HG02610 (cell line): ENCODE measurements at regions not wholly inside any gene's neighbourhood (a gene's known extent, or its start where the extent isn't known, plus 50 kb on each side); places are given as distances from the start of the nearest gene placed in this dataset.

Experiments used
- ATAC-seq: cut with Tn5 transposase; IDR thresholded peaks from one replicate; pipeline ENCODE4 v1.9.1; 2021; ENCODE audit warnings: mild to moderate bottlenecking, moderate library complexity; ENCODE audit not compliant: unreplicated experiment

DNA sequence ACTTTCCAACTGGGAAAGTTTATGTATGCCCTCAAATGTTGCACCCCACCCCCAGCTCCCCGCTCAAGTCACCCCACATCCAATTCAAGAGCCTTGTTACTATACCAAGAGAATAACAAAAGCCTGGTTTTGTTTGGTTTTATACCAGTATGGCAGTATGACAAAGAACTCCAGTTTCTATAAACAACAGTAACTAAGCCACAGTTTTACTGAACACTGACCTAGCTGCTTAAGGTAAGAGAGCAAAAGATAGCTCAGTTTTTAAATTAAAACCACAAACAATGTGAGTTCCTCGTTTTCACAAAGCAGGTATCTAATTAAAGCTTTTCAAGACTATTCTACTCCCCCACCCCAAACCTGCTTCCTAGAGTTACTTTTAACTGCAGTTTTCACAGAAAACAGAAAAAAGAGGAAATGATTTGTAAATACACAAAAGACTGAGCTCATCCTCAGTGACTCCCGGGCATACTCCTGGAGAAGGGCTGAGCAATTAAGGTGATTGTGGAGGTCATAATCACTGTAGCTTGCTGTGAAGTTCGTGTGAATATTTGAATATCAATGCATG is 59.3 kb upstream of the LHX8 start:
- ATAC-seq = no peak

DNA sequence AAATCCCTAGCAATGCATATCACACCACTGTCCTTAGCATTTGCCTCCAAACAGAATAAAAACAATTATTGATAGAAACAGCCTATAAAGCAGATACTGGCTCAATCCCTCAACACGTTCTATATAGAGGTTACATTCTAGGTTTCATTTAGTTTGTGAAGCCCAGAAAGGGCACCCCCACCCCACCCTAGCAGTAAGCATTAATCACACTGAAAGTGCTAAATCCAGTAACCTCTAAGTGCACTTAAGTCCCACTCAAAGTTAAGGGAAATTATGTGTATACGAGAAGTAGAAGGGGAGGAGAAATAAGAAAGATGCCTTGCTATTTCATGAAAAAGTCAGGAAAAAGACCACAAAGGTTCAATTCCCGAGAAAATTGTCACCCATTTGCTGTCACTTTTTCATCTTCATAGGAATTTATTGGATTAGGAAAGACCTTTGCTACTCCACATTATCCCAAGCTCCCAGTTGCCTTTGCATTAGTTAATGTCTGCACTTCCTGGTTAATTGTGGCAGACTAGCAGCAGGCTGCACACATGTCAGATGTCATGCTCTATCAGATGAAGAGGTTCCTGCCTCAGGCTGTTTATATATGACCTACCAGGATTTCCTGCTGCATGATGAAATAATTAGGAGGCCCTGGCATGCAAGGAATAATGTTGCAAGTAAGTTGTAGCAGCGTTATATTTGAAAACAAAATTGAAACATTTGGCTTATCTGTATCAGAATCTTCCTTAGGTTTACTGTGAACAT is 54.5 kb upstream of the LHX8 start:
- no peak for ATAC-seq

DNA sequence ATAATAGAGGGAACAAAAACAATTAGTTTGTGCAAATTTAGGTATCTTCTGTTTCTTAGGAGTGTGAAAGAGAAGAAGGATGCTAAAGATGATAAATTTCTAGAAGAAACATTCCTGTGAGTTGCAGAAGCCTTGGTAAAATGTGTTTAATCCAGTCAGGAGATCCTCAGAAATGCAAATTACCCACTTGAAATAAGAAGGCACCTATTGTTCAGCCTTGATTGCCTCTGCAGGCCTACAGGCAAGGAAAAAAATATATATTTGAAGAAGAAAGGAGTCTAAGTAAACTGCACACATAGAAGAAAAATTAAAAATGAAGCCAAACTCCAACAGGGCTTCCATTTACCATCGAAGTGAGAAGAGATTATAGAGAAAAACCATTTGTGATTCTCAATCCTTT is 51.0 kb upstream of the LHX8 start:
- no peak for ATAC-seq

DNA sequence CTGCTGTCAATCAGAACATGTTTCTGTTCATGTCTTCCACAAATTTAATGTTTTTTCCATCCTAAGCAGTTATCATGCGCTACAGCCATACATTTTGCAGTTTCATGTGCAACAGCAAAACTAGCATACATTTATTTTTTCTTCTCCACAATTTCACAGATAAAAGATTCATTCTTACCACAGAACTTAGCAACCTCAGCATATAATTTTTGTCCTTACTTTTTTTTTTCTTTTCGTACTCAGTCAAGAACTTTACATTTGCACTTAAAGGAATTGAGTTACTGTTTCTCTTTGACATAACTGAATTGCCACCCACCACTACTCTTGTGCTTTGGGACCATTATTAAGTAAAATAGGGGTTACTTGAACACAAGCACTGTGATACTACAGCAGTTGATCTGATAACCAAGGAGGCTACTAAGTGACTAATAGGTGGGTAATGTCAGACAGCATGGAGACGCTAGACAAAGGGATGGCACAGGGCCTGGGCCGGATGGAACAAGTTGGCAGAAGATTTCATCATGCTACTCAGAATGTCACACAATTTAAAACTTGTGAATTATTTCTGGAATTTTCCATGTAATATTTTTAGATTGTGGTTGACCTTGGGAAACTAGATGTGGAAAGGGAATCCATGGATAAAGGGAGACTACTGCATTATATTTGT is 50.2 kb upstream of the LHX8 start:
- no peak for ATAC-seq
